Epithelial cell of prostate (primary cell): ENCODE measurements at regions not wholly inside any gene's neighbourhood (a gene's known extent, or its start where the extent isn't known, plus 50 kb on each side); places are given as distances from the start of the nearest gene placed in this dataset.
"Not testable (repeated sequence)": the region's sequence is repeated elsewhere in the genome, so short reads cannot be mapped to it uniquely, and the experiment has no call there.

Experiments
- DNase-seq: peaks from one replicate; pipeline ENCODE4 v3.0.0-alpha.2; 2011; ENCODE audit warnings: low read depth, low spot score
- H3K27ac ChIP-seq: fragments of 450-650 bp; 2 replicates; pipeline ENCODE4 v1.5.1; 2017; ENCODE audit warnings: mild to moderate bottlenecking

- DNase-seq: no peak
- no peak overlapping the region for H3K27ac ChIP-seq
Observed at GRCh38 chr21:31609081-31609480, 50.4 kb upstream of the SOD1 start.

GRCh38 chr21:31607791-31608190 lies 51.7 kb upstream of the SOD1 start:
- no peak for DNase-seq
- no peak overlapping the region for H3K27ac ChIP-seq

DNA sequence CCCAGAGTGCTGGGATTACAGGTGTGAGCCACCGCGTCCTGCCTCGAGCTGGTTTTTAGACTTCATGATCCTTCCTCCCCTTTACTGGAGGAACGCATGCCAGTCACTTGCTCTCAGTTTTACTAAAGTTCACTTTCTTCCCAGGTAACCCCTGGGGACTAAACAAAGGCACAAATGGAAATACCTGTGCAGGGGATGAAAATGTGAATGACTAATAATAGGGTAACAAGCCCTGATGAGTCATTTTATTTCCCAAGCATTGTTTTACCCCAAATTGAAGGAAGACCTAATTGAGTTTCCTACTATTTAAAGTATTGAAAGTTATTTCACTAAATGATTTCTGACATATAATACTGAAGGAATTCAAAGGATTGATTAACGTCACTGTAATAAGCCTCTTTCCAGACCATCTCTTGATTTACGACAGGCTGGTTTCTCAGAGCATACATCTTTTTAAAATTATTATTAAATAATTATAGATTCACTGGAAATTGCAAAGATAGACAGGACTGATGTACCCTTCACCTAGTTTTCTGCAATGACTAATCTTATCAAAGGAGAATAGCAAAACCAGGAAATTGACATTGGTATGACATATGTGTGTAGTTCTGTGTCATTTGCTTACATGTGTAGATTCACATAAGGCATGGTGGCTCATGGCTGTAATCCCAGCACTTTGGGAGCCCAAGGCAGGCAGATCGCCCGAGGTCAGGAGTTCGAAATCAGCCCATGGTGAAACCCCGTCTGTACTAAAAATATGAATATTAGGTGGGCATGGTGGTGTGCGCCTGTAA lies 53.2 kb upstream of the SOD1 start:
- DNase-seq: no peak
- no peak overlapping the region for H3K27ac ChIP-seq

DNA sequence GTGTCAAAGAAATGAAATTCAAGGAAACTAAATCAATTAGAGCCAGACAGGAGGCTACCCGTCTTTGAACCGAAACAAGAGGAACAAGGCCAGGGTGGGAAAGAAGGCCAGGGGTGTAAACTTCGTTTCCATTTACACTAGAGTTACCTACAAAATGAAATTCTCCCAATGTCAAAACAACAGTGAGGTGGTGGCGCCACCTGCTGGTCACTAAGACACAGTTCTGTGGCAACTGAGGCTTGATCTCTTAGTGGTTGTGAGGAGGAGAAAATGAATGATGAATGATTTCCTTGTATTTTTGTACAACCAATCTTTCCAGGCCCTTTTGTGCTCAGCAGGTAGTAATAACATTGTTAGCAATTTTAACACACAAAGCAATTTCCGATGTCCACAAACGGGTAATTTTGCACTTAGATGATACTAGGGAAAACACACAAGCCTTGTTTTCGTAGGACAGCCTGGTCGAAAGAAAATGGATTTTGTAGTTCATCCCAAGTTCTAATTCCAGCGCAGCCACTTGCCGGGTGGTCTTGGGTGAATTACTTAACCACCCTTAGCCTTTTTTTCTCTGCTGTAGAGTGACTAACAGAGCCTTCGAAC lies 54.8 kb upstream of the SOD1 start:
- H3K27ac ChIP-seq: no peak overlapping the region

GRCh38 chr21:31599563-31599962 lies 59.9 kb upstream of the SOD1 start:
- no peak for DNase-seq
- no peak overlapping the region for H3K27ac ChIP-seq

More for the DNA sequence above, 54.8 kb upstream of the SOD1 start:
- peak; percentile 20 for DNase-seq

DNA sequence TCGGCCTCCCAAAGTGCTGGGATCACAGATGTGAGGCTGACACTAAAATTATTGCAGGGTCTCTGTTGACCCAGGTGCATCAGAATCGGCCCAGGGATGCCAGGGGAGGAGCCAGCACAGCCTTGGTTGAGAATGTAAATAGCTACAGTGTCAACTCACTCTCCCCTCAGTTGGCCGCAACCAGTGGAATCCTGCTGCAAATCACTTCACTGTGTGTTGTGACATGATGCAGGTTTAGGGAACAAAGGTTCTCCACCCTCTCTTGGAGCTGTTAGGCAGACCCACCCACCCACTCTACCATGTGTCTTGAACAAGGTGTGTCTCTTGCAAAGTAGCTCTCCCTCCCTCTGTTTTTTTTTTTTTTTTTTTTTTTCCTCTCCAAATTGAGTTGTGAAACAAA lies 60.5 kb upstream of the SOD1 start:
- no peak overlapping the region for H3K27ac ChIP-seq
- DNase-seq: no peak

DNA sequence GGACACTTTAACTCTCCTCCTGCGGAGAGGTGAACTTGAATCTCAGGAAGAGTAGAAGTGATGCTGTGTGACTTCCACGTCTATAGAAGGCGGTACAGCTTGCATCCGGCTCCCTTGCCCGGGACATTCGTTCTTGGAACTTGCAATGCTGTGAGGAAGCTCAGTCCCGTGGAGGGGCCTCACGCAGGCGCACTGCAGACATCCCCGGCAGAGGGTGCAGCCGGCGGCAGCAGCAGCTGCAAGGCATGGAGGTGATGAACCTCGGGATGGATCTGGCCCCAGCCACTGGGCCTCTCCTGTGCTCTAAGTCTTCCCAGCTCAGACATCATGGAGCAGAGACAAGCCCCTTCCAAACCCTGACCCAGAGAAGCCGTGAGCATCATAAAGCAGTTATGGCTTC lies 61.8 kb upstream of the SOD1 start:
- DNase-seq: no peak
- no peak overlapping the region for H3K27ac ChIP-seq

- DNase-seq: no peak
- no peak overlapping the region for H3K27ac ChIP-seq
Observed at GRCh38 chr21:31596055-31596454, 63.4 kb upstream of the SOD1 start.

GRCh38 chr21:31594726-31595125 lies 64.8 kb upstream of the SOD1 start:
- DNase-seq: no peak
- H3K27ac ChIP-seq: no peak overlapping the region

GRCh38 chr21:31594279-31594678 lies 65.2 kb upstream of the SOD1 start:
- no peak for DNase-seq
- H3K27ac ChIP-seq: no peak overlapping the region

DNA sequence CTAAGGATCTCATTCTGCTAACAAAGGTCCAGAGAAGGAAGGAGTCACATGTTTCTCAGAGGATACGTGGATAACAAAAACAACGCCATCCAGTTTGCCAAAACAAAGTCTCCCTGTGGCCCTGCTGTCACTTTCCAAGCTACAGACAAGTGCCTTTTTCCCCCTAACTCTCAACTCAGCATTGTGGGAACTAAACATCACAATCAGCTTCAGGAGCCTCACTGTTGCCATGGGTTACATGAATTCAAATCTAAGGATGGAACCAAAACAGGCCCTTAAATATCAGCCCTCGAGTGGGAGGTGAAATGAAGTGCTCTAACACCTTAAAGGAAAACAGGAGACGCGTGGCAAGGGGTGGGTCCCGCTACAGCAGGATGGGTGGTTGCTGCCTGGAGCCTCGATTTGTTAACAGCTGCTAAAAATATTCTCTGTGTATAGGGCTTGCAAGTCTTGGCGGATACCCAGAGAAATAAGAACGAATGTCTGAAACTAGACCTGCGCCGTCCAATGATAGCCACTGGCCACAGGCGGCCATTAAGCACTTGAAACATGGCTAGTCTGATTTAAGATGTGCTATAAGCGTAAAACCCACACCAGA lies 66.4 kb upstream of the SOD1 start:
- no peak for DNase-seq
- no peak overlapping the region for H3K27ac ChIP-seq

GRCh38 chr21:31592516-31592915 lies 67.0 kb upstream of the SOD1 start:
- no peak overlapping the region for H3K27ac ChIP-seq
- DNase-seq: no peak

- no peak for DNase-seq
- H3K27ac ChIP-seq: no peak overlapping the region
Observed at GRCh38 chr21:31589820-31590219, 69.7 kb upstream of the SOD1 start.

- no peak for DNase-seq
- H3K27ac ChIP-seq: no peak overlapping the region
Observed at GRCh38 chr21:31586118-31586517, 73.4 kb upstream of the SOD1 start.

GRCh38 chr21:31583937-31584336 lies 75.6 kb upstream of the SOD1 start:
- DNase-seq, H3K27ac ChIP-seq: not testable (repeated sequence)

DNA sequence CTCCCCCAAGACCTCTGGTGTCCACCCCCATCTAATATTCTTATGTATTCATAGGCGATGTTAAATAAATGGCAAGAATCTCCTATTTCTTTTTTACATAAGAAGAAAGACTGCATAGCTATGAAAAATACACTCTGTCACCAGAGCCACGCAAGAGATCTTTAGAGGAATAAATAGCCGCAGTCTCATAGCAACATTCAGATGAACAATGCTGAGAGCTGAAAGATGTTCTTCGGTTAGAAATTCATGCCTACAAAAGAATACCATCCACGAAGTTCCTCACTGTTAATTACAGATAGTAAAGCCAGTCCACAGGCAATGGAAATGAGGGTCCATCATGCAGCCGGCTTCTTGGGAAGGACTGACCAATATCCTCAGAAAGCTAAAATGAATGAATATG lies 76.0 kb upstream of the SOD1 start:
- H3K27ac ChIP-seq: no peak overlapping the region
- DNase-seq: no peak

DNA sequence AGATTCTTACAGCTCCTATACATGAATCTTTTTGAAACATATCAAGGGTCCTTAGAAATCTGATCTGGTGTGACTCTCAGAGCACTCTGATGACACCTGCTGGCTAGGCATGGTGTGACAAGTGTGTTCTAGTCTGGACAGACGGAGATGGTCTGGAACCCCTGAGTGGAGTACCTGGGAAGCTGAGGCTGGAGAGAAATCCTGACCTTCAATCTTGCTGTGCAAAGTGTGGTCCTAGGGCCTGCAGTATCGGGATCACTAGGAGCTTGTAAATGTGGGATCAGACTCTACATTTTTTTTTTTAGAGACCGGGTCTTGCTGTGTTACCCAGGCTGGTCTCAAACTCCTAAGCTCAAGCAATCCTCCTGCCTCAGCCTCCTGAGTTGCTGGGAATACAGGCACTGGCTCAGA lies 78.6 kb upstream of the SOD1 start:
- no peak overlapping the region for H3K27ac ChIP-seq
- no peak for DNase-seq

- H3K27ac ChIP-seq: no peak overlapping the region
- no peak for DNase-seq
Observed at GRCh38 chr21:31577271-31577670, 82.2 kb upstream of the SOD1 start.

DNA sequence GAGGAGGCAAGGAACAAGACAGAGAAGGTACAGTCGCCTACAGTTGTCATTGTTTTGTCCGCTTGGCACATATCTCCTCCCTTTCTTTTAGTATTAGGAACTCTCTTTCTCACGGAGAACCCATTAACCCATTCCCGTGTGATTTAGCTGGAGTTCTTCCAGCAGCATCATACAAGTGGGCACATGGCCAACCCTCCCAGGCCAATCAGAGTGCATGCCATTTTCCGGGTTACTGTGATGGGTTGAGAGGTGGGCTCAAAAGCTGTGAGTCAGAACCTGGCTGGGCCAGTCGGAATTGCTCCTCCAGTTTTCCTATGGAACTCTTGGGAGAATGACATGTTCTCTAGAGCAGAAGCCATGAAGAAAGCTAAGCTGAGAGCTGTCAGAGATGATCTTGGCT lies 83.1 kb upstream of the SOD1 start:
- H3K27ac ChIP-seq: no peak overlapping the region
- no peak for DNase-seq

DNA sequence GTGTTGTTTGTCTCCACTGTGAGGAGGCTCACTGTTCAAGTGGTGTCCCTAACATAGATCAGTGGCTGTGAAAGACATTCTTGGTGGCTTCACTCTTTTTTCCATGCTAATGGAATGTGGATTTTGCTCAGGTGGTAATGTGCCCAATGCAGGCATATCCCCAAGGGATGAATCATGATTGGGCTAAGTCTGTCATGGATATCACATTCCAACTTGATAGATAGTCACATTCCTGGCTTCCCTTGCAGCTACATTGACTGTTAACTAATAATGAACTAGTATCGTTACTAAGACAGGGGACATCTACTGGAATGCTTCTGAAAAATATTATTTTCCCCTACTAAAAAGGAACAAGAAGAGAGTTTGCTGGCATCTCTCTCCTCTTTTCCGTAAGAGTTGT lies 86.3 kb upstream of the SOD1 start:
- DNase-seq: no peak

DNA sequence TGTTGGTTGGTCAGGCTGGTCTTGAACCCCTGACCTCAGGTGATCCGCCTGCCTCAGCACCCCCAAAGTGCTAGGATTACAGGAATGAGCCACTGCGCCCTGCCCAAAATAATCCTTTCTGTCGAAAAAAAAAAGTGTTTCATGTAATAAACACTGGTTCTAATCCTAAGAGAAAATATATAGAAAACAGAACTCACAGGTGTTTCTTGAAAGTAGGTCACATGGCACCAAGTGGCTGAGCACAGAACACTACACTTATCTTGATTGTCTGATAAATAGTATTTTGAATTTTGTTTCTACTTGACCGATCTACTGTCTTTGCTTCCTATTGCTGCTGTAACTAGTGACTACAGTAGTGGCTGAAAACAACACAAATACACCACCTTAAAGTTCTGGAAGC lies 87.6 kb upstream of the SOD1 start:
- H3K27ac ChIP-seq: no peak overlapping the region
- DNase-seq: no peak

More for the DNA sequence above, 86.3 kb upstream of the SOD1 start:
- H3K27ac ChIP-seq: no peak overlapping the region
